NCI-H2196 treated with DMSO at 0.1 percent for 48 hours (cell line): ENCODE measurements at regions not wholly inside any gene's neighbourhood (a gene's known extent, or its start where the extent isn't known, plus 50 kb on each side); places are given as distances from the start of the nearest gene placed in this dataset.
A peak's percentile ranks its signal among the peaks of the same experiment; 100 is the strongest.
"Not testable (repeated sequence)": the region's sequence is repeated elsewhere in the genome, so short reads cannot be mapped to it uniquely, and the experiment has no call there.

ENCODE experiments used
- DNase-seq: peaks from one replicate; lab custom pipeline; 2025; ENCODE audit not compliant: unreplicated experiment; lab: John Stamatoyannopoulos, UW

GRCh38 chr2:43074592-43075053 is 151.8 kb downstream of the ZFP36L2 start:
- DNase-seq = no peak

- no peak for DNase-seq
Measured at GRCh38 chr2:43074052-43074451, 152.4 kb downstream of the ZFP36L2 start.

DNA sequence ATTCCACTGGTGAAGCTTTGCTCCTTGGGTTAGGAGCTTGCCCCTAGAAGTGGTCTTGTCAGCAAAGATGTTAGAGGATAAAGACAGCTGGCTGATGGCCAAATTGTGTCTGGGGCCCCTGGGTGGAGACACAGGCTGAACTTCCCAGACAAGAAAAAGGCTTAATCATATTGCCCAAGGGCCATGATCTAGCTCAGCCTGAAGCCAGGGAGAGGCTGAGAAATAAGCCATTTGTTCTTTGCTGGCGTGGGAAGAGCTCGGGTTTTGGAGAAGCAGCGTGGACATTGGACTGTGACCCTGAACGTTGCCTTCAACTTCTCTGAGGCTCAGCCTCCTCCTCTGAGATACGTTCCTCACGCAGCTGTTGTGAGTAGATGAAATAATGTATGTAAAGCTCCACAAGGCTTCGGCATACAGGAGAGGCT is 153.0 kb downstream of the ZFP36L2 start:
- DNase-seq = no peak

- no peak for DNase-seq
Measured at GRCh38 chr2:43071599-43072550, 154.5 kb downstream of the ZFP36L2 start.

DNA sequence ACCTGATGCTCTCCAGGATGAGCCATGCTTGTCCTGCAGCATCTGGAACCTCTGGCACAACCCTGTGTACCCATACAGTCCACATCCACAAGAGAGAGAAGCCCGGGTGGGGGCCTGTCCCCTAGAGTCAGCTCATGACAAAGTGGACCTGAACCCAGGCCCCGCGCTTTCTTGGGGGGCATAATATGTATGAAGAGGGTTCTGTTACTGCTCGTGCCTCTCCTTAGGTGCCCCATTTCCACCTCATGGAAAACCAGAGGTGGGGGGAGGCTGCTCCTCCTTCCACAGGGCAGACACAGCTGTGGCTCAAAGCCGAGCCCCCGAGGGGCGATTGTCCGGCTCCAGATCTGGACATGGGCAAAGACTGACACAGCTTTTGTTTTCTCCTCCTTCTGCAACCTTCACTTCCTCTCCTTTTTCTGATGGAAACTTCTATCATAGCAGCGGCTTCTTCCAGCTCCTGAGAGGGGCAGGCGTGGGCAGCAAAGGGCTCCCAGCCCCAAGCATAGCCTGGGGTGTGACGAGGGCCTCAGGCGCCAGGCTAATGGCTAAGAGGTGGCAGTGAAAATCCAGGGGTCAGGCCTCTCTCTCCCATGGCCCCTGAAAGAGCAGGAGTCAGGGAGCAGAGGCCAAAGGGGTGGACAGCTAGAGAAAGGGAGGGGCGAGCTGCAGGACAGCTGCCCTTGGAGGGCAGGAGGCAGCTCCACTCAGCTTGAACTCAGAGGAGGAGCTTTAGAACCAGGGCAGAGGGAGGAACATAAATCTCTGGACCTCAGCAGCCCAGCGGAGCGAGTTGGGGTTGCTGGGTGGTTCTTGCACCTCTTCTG is 155.5 kb downstream of the ZFP36L2 start:
- DNase-seq = no peak

DNA sequence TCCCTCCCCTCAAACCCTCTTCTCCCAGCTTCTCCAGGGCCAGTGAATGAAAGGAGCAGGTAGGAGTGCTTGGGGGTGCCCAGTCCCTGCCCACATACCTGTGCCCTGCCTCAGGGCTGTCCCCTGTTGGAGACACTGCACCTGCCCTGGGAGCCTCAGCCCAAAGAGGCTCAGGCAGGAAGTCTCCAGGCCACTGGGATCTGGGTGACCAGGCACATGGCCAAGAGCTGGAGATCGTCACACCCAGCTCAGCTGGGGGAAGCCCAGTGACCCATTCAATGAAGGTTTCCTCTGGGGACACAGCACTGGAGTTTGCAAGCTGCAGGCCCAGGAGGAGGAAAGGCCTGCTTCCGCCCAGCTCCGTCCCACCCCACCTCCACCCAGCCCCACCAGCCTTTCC is 156.4 kb downstream of the ZFP36L2 start:
- peak; percentile 24 for DNase-seq

DNA sequence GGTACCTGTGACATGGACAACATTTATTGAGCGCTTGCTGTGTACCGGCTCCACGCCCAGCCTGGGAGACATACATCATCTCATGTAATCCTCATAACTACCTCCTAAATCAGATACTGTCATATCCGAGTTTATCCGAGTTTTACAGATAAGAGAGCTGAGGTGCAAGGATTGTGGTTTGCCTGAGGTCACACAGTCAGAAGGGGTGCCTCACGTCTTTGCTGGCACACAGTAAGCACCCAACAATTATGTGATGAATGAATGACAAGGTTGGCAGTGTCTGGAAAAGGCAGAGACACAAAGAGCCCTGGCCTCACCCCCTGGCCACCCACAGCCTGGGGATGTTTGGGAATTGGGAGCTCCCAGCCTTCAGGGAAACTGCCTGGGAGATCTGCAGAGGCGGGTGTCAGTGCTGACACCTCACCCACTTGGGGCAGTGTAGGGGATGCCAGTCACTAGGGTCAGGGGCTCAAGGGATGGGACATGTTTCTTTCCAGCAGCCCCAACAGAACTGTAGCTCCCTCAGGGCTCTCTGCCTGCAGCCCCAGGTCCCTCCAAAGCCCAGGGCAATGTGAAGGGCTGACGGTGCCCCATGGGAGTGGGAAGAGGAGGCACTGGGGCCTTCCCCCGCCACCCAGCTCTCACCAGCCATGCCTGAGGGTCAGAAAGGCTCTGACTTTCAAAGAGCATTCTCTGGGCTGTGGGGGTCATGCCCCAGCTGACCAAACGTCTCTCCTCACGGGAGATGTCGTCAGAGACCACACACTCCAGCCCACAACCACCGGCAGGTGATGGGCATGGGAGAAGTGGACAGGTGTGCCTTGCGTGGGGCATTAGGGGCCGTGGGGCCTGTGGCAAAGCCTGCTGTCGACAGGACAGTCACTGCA is 157.5 kb downstream of the ZFP36L2 start:
- no peak for DNase-seq

DNA sequence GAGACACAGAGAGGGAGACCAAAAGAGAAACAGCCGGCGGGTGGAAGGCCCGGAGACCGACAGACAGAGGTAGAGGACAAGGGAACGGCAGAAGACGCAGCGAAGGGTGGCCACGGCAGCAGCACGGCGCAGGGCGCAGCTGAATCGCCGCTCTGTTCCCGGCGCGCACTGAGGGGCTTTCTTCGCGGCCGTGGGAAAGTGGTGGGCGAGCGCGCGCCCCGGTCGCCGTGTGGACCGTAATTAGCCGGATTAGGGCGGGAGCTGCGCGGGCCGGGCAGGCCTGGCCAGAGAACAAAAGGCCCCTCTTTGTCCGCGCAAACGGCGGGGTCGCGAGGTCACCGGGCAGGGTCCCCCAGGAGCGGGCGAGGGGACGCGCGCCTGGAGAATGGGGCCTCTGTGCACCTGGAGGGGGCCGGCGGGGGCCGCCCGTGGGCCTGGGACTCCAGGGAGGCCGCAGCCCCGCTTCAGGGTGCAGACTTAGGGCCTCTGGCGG is 158.3 kb downstream of the ZFP36L2 start:
- no peak for DNase-seq

DNA sequence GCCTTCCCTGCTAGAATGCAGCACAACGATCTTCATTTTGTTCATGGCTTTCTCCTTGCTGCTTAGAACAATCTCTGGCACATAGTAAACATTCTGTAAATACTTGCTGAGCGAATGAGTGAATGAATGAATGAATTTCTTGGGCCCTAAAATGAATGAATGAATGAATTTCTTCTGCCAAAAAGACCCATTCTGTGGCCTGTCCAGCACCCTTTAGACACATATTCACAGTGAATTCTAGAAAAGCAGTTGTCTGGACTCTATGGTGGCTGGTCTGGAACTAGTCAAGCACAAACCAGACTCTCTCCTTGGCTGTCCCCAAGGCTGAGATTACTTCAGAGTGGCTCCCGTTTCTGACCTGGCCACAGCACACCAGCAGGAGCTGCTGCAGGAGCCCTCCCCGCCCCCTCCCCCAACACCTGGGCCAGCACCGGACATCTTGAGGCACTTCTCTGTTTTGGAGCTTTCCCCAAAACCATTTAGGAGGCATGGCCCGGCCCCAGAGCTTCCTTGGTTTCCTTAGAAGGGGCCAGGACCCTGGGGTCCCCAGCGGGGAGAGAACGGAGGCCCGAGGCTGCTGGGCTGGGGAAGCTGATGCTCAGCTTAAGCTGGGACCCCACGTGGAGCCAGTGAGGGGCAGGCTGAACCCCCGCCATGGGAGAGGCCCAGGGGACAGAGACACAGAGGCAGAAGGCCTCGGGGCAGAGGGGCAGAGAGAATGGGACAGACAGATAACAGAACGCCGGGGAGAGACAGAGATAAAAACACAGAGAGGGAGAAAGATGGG is 159.0 kb downstream of the ZFP36L2 start:
- DNase-seq = no peak

DNA sequence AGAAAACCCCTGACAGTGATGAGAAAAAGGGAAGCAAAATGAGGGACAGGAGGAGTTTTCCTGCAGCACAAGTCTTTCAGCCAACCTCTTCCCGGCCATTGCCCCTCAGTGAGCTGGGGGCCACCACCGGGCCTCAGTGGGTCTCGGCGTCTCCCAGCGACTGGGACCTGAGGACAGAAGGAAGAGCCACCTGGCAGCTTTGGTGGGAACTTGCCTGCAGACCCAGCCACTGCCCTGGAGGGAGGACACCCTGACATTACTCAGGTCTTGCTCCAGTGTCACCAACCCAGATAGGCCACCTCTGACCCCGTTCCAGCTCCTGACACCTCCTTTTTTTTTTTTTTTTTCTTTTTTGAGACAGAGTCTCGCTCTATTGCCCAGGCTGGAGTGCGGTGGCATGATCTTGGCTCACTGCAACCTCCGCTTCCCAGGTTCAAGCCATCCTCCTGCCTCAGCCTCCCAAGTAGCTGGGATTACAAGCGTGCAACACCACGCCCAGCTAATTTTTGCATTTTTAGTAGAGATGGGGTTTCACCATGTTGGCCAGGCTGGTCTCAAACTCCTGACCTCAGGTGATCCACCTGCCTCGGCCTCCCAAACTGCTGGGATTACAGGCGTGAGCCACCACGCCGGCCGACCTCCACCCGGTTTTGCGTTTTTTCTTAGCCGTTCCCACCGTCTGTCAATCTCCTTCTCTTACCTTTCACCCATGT is 159.7 kb downstream of the ZFP36L2 start:
- not testable (repeated sequence) for DNase-seq

DNA sequence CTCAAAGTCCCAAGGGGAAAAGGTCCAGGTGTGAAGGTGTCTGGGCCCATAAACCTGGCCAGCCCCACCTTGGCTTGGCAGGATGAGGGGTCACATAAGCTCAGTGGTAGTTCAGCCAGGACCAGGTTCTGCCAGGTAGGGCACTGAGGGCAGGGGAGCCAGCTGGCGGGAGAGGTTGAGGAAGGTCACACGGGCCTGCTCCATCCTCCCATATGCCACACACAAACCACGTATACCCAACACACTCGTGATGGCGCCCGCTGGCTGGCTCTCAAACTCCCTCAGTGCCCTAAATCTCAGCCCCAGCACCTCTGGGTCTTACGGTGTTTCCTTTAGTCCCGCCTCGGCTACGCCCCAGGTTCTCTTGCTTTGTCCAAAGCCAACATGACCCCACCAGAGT is 160.5 kb downstream of the ZFP36L2 start:
- no peak for DNase-seq

GRCh38 chr2:43065036-43065435 is 161.4 kb downstream of the ZFP36L2 start:
- no peak for DNase-seq

- DNase-seq = not testable (repeated sequence)
Measured at GRCh38 chr2:43063096-43063495, 163.3 kb downstream of the ZFP36L2 start.

GRCh38 chr2:43062058-43062457 is 164.3 kb downstream of the ZFP36L2 start:
- no peak for DNase-seq

DNA sequence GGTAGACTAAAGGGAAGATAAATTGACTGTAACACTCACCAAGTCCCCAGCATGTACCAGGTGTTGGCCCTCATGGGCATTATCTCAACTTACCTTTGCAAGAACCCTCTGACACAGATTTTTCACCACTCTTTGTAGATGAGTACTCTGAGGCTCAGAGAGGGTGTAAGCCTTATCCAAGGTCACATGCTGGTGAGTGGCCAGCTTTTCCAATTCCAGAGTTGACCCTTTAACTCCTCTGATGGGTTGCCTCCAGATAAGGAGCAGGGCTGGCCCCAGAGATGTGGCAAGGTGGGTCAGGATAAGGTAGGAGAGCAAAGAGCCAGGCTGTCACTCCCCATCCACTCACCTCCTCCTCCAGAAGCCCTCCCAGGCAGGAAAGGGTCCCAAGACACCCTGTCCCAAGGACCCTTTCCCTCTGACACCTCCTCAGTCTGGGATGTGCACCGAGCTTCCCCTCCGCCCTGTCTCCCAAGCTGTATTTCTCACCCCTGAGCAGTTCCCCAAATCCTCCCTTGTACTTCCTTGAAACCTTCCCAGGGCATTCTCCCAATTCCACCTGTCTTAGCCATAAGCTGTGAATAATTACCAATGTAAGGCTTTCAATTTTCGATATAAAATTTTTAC is 165.9 kb downstream of the ZFP36L2 start:
- no peak for DNase-seq

GRCh38 chr2:43059183-43059897 is 167.1 kb downstream of the ZFP36L2 start:
- peak; percentile 80 for DNase-seq

- DNase-seq = no peak
Measured at GRCh38 chr2:43058726-43059110, 167.7 kb downstream of the ZFP36L2 start.
